ENCODE measurements at regions not wholly inside any gene's neighbourhood (a gene's known extent, or its start where the extent isn't known, plus 50 kb on each side); places are given as distances from the start of the nearest gene placed in this dataset.
"Not testable (repeated sequence)": the region's sequence is repeated elsewhere in the genome, so short reads cannot be mapped to it uniquely, and the experiment has no call there.

DNA sequence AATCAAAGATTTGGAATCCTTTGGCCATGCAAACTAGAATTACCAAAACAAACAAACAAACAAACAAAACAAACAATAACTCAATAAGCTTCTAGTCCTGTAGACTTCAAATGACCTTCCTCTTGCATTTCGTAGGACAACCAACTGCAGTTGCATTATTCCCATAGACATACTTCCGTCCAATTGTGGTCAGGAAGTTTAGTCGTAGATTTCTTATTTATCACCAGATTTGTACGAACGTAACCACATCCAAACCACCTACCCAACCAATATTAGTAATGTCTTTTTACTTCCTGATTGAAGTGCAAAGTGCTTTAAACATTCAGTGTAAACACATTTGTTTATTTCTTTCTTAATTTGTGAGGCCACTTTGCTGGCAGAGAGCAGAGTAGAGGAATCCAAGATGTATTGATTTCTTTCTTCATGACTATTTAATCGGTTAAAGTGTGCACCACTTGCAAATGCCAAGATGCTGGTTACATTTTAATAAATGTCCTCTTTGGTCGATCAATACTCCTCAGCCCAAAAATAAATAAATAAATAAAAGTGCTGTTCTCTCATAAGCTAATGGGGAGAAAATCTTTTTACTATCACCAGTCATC is 1745.6 kb upstream of the CELF4 start:
- Histone ChIP-seq H3K4me1 (replicated peaks) (no peaks in the 10 kb centered on the region), H3K9me3 (replicated peaks) (peaks cover 8% of the 10 kb centered on the region; the same call in 1 of the 2 replicates), H3K4me3 (no peak overlapping the region), H3K36me3 (no peaks in the 10 kb centered on the region), H3K27ac (no peak overlapping the region), H3K27me3 (replicated peaks) (no peaks in the 10 kb centered on the region)
- DNase-seq (ENCODE audit: low read depth in 1 of 2, low spot score in 2 of 2), result no peak

- H3K27me3 ChIP-seq (replicated peaks); DNase-seq (ENCODE audit: low read depth in 1 of 2, low spot score in 2 of 2); H3K4me3 ChIP-seq; H3K36me3 ChIP-seq; H3K27ac ChIP-seq; H3K4me1 ChIP-seq (replicated peaks): not testable (repeated sequence)
- H3K9me3 ChIP-seq (replicated peaks), result peaks cover 12% of the 10 kb centered on the region; the same call in 1 of the 2 replicates
Observed at GRCh38 chr18:39308931-39309521, 1743.4 kb upstream of the CELF4 start.

- Histone ChIP-seq H3K27me3 (replicated peaks) (no peaks in the 10 kb centered on the region), H3K9me3 (replicated peaks) (peaks cover 14% of the 10 kb centered on the region; the same call in 1 of the 2 replicates), H3K4me1 (replicated peaks) (no peaks in the 10 kb centered on the region), H3K4me3 (no peak overlapping the region), H3K27ac (no peak overlapping the region), H3K36me3 (no peaks in the 10 kb centered on the region)
- no peak for DNase-seq (ENCODE audit: low read depth in 1 of 2, low spot score in 2 of 2)
Observed at GRCh38 chr18:39305766-39306165, 1740.2 kb upstream of the CELF4 start.

DNA sequence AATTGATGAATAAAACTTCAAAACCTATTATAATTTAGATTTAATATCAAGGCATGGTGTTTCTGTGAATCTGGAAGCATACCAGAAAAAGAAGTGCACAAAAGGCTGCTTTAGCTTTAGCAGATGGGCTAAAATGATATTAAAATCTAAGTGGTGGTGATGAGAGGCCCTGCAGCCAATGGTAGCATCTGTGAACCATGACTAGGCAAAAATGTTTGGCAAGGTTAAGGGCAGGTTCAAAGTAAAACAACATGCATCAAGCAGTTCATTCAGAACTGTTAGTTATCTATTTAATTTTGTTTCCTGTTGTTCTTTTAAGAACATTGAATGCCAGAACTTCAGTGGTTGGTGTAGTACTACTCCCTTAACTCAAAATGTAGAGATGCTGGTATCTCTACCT is 1736.9 kb upstream of the CELF4 start:
- H3K36me3 ChIP-seq, result no peaks in the 10 kb centered on the region
- H3K4me1 ChIP-seq (replicated peaks), result no peaks in the 10 kb centered on the region
- no peaks in the 10 kb centered on the region for H3K27me3 ChIP-seq (replicated peaks)
- no peak for DNase-seq (ENCODE audit: low read depth in 1 of 2, low spot score in 2 of 2)
- H3K9me3 ChIP-seq (replicated peaks), result peaks cover 8% of the 10 kb centered on the region; the same call in 1 of the 2 replicates
- H3K27ac ChIP-seq, result no peak overlapping the region
- no peak overlapping the region for H3K4me3 ChIP-seq

- 0 out of 2 replicates have a peak, but pooled peaks cover 4% of the 10 kb centered on the region for H3K9me3 ChIP-seq (replicated peaks)
- no peaks in the 10 kb centered on the region for H3K27me3 ChIP-seq (replicated peaks)
- H3K4me3 ChIP-seq, result no peak overlapping the region
- H3K27ac ChIP-seq, result no peak overlapping the region
- H3K4me1 ChIP-seq (replicated peaks), result no peaks in the 10 kb centered on the region
- no peak for DNase-seq (ENCODE audit: low read depth in 1 of 2, low spot score in 2 of 2)
- H3K36me3 ChIP-seq, result no peaks in the 10 kb centered on the region
Observed at GRCh38 chr18:39299152-39299551, 1733.6 kb upstream of the CELF4 start.

GRCh38 chr18:39297225-39297624 is 1731.6 kb upstream of the CELF4 start:
- H3K27me3 ChIP-seq (replicated peaks), result no peaks in the 10 kb centered on the region
- no peak for DNase-seq (ENCODE audit: low read depth in 1 of 2, low spot score in 2 of 2)
- no peaks in the 10 kb centered on the region for H3K36me3 ChIP-seq
- no peak overlapping the region for H3K27ac ChIP-seq
- 0 out of 2 replicates have a peak, but pooled peaks cover 2% of the 10 kb centered on the region for H3K9me3 ChIP-seq (replicated peaks)
- no peak overlapping the region for H3K4me3 ChIP-seq
- H3K4me1 ChIP-seq (replicated peaks), result no peaks in the 10 kb centered on the region

DNA sequence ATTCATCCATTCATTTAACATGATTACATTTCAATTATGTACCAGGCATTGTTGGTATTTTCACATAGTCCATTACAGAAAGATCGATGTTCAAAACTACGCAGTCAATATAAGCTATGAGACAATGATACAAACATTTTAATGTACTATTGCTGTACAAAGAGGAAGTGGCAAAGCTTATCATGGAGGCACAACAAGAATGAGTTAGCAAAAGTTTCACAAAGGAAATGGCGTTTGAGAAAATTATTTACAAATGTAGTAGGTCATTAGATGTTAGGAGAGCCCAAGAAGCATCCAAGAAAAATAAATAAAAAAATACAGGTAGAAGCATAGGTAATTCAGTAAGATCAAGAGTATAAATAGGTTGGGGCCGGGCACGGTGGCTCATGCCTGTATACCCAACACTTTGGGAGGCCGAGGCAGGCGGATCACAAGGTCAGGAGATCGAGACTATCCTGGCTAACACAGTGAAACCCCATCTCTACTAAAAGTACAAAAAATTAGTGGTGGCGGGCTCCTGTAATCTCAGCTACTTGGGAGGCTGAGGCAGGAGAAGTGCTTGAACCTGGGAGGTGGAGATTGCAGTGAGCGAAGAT is 1730.8 kb upstream of the CELF4 start:
- no peak overlapping the region for H3K4me3 ChIP-seq
- H3K27ac ChIP-seq, result no peak overlapping the region
- DNase-seq (ENCODE audit: low read depth in 1 of 2, low spot score in 2 of 2), result no peak
- no peaks in the 10 kb centered on the region for H3K9me3 ChIP-seq (replicated peaks)
- no peaks in the 10 kb centered on the region for H3K27me3 ChIP-seq (replicated peaks)
- no peaks in the 10 kb centered on the region for H3K4me1 ChIP-seq (replicated peaks)
- H3K36me3 ChIP-seq, result no peaks in the 10 kb centered on the region

GRCh38 chr18:39276764-39277163 is 1711.2 kb upstream of the CELF4 start:
- H3K9me3 ChIP-seq (replicated peaks), result 0 out of 2 replicates have a peak, but pooled peaks cover 8% of the 10 kb centered on the region
- no peaks in the 10 kb centered on the region for H3K27me3 ChIP-seq (replicated peaks)
- no peak overlapping the region for H3K27ac ChIP-seq
- H3K4me3 ChIP-seq, result no peak overlapping the region
- no peak for DNase-seq (ENCODE audit: low read depth in 1 of 2, low spot score in 2 of 2)
- no peaks in the 10 kb centered on the region for H3K4me1 ChIP-seq (replicated peaks)
- H3K36me3 ChIP-seq, result no peaks in the 10 kb centered on the region

DNA sequence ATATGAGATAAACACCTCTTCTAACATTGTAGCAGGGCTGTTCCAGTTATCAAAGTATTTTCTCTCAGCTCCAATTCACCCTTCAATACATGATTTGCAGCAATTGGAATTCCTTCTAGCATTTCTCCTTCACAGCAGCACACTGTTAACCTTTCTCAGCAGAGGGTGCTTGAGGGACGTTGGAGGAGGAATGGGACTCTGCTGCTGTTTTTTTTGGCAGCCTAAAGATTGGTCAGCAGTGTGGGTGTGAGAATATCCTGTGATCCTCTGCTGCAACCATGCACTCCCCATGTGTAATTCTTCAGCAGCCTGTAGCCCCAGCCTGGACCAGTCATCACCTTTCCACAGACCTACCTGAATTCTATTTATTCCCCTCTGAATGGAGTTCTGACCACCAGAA is 1708.9 kb upstream of the CELF4 start:
- Histone ChIP-seq H3K9me3 (replicated peaks) (0 out of 2 replicates have a peak, but pooled peaks cover 6% of the 10 kb centered on the region), H3K4me1 (replicated peaks) (no peaks in the 10 kb centered on the region), H3K27ac (no peak overlapping the region), H3K27me3 (replicated peaks) (no peaks in the 10 kb centered on the region), H3K36me3 (no peaks in the 10 kb centered on the region), H3K4me3 (no peak overlapping the region)
- no peak for DNase-seq (ENCODE audit: low read depth in 1 of 2, low spot score in 2 of 2)

- H3K27ac ChIP-seq, result no peak overlapping the region
- H3K27me3 ChIP-seq (replicated peaks), result no peaks in the 10 kb centered on the region
- DNase-seq (ENCODE audit: low read depth in 1 of 2, low spot score in 2 of 2), result no peak
- no peaks in the 10 kb centered on the region for H3K4me1 ChIP-seq (replicated peaks)
- H3K4me3 ChIP-seq, result no peak overlapping the region
- 0 out of 2 replicates have a peak, but pooled peaks cover 5% of the 10 kb centered on the region for H3K9me3 ChIP-seq (replicated peaks)
- no peaks in the 10 kb centered on the region for H3K36me3 ChIP-seq
Observed at GRCh38 chr18:39272230-39272629, 1706.6 kb upstream of the CELF4 start.

DNA sequence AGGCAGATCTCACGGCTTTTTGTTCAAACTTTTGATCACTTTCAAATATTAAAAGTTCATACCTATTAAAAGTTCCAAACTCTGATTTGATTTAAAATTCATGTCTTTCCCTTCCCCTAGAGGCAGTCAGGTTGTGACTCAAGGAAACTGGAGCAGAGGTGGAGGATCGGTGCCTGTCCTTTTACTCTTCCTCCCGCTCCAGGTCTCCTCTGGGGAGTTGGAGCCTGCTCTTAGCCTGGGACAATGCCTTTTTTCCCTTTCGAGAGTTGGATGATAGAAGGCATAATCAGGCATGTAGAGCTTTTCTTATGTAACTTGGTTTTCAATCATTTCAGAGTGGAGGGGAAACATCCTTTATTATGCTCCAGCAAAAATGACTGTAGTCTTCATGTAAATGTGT is 1706.1 kb upstream of the CELF4 start:
- Histone ChIP-seq H3K4me3 (no peak overlapping the region), H3K36me3 (no peaks in the 10 kb centered on the region), H3K27me3 (replicated peaks) (no peaks in the 10 kb centered on the region), H3K27ac (no peak overlapping the region), H3K9me3 (replicated peaks) (0 out of 2 replicates have a peak, but pooled peaks cover 5% of the 10 kb centered on the region), H3K4me1 (replicated peaks) (no peaks in the 10 kb centered on the region)
- no peak for DNase-seq (ENCODE audit: low read depth in 1 of 2, low spot score in 2 of 2)

DNA sequence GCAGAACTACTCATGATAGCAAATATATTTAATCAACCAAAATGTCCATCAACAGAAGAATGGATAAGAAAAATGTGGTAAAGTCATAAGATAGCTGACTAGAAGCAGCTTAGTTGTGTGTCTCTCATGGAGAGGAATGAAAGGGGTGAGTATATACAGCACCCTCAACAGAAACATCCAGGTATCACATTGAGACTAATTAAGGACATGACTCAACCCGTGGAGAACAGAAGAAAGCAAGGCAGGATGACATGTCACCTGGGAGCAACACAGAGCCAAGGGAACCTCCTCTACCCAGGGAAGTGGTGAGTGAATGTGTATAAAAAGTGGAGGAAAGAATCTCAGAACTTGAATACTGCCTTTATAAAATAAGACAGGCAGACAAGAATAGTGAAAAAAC is 1695.0 kb upstream of the CELF4 start:
- Histone ChIP-seq H3K36me3 (no peaks in the 10 kb centered on the region), H3K4me1 (replicated peaks) (no peaks in the 10 kb centered on the region), H3K4me3 (no peak overlapping the region), H3K9me3 (replicated peaks) (no peaks in the 10 kb centered on the region), H3K27me3 (replicated peaks) (no peaks in the 10 kb centered on the region), H3K27ac (no peak overlapping the region)
- DNase-seq (ENCODE audit: low read depth in 1 of 2, low spot score in 2 of 2), result no peak

- H3K27ac ChIP-seq, result no peak overlapping the region
- DNase-seq (ENCODE audit: low read depth in 1 of 2, low spot score in 2 of 2), result no peak
- H3K27me3 ChIP-seq (replicated peaks), result no peaks in the 10 kb centered on the region
- no peaks in the 10 kb centered on the region for H3K4me1 ChIP-seq (replicated peaks)
- H3K36me3 ChIP-seq, result no peaks in the 10 kb centered on the region
- H3K4me3 ChIP-seq, result no peak overlapping the region
- no peaks in the 10 kb centered on the region for H3K9me3 ChIP-seq (replicated peaks)
Observed at GRCh38 chr18:39259736-39260135, 1694.1 kb upstream of the CELF4 start.

GRCh38 chr18:39244242-39244641 is 1678.6 kb upstream of the CELF4 start:
- Histone ChIP-seq H3K36me3 (no peaks in the 10 kb centered on the region), H3K4me1 (replicated peaks) (no peaks in the 10 kb centered on the region), H3K27ac (no peak overlapping the region), H3K27me3 (replicated peaks) (no peaks in the 10 kb centered on the region), H3K9me3 (replicated peaks) (peaks cover 11% of the 10 kb centered on the region), H3K4me3 (no peak overlapping the region)
- no peak for DNase-seq (ENCODE audit: low read depth in 1 of 2, low spot score in 2 of 2)
